ENCODE measurements at regions not wholly inside any gene's neighbourhood (a gene's known extent, or its start where the extent isn't known, plus 50 kb on each side); places are given as distances from the start of the nearest gene placed in this dataset.
"Not testable (repeated sequence)": the region's sequence is repeated elsewhere in the genome, so short reads cannot be mapped to it uniquely, and the experiment has no call there.

GRCh38 chr14:30020271-30020670 is 92.6 kb upstream of the PRKD1 start:
- H3K9me3 ChIP-seq (ENCODE audit: control insufficient read depth, insufficient read depth, low read length): peaks cover 3% of the 10 kb centered on the region
- no peaks in the 10 kb centered on the region for H3K27me3 ChIP-seq (ENCODE audit: control insufficient read depth, insufficient read depth, low read length)
- no peak overlapping the region for H3K9ac ChIP-seq (ENCODE audit: low read depth, low read length)
- H3K4me3 ChIP-seq (ENCODE audit: low read depth, low read length): no peak overlapping the region
- no peaks in the 10 kb centered on the region for H3K36me3 ChIP-seq (ENCODE audit: control insufficient read depth, insufficient read depth, low read length)
- H3K4me1 ChIP-seq (ENCODE audit: control insufficient read depth, insufficient read depth, low read length): no peaks in the 10 kb centered on the region

GRCh38 chr14:30020687-30021086 is 93.0 kb upstream of the PRKD1 start:
- H3K4me1 ChIP-seq (ENCODE audit: control insufficient read depth, insufficient read depth, low read length): no peaks in the 10 kb centered on the region
- H3K9ac ChIP-seq (ENCODE audit: low read depth, low read length): no peak overlapping the region
- no peaks in the 10 kb centered on the region for H3K27me3 ChIP-seq (ENCODE audit: control insufficient read depth, insufficient read depth, low read length)
- H3K36me3 ChIP-seq (ENCODE audit: control insufficient read depth, insufficient read depth, low read length): no peaks in the 10 kb centered on the region
- H3K4me3 ChIP-seq (ENCODE audit: low read depth, low read length): no peak overlapping the region
- peaks cover 3% of the 10 kb centered on the region for H3K9me3 ChIP-seq (ENCODE audit: control insufficient read depth, insufficient read depth, low read length)

GRCh38 chr14:30023350-30023749 is 95.7 kb upstream of the PRKD1 start:
- H3K9me3 ChIP-seq (ENCODE audit: control insufficient read depth, insufficient read depth, low read length); H3K4me3 ChIP-seq (ENCODE audit: low read depth, low read length): not testable (repeated sequence)

GRCh38 chr14:30034152-30034551 is 106.5 kb upstream of the PRKD1 start:
- H3K9ac ChIP-seq (ENCODE audit: low read depth, low read length): no peak overlapping the region
- H3K27me3 ChIP-seq (ENCODE audit: control insufficient read depth, insufficient read depth, low read length): no peaks in the 10 kb centered on the region
- no peaks in the 10 kb centered on the region for H3K9me3 ChIP-seq (ENCODE audit: control insufficient read depth, insufficient read depth, low read length)
- no peaks in the 10 kb centered on the region for H3K36me3 ChIP-seq (ENCODE audit: control insufficient read depth, insufficient read depth, low read length)
- H3K4me3 ChIP-seq (ENCODE audit: low read depth, low read length): no peak overlapping the region
- peaks cover 6% of the 10 kb centered on the region for H3K4me1 ChIP-seq (ENCODE audit: control insufficient read depth, insufficient read depth, low read length)

More at GRCh38 chr14:30023350-30023749, 95.7 kb upstream of the PRKD1 start:
- not testable (repeated sequence) for H3K9ac ChIP-seq (ENCODE audit: low read depth, low read length); H3K36me3 ChIP-seq (ENCODE audit: control insufficient read depth, insufficient read depth, low read length); H3K27me3 ChIP-seq (ENCODE audit: control insufficient read depth, insufficient read depth, low read length); H3K4me1 ChIP-seq (ENCODE audit: control insufficient read depth, insufficient read depth, low read length)

- Histone ChIP-seq H3K27me3 (ENCODE audit: control insufficient read depth, insufficient read depth, low read length) (no peaks in the 10 kb centered on the region), H3K4me1 (ENCODE audit: control insufficient read depth, insufficient read depth, low read length) (peaks cover 6% of the 10 kb centered on the region), H3K4me3 (ENCODE audit: low read depth, low read length) (no peak overlapping the region), H3K36me3 (ENCODE audit: control insufficient read depth, insufficient read depth, low read length) (no peaks in the 10 kb centered on the region), H3K9ac (ENCODE audit: low read depth, low read length) (no peak overlapping the region), H3K9me3 (ENCODE audit: control insufficient read depth, insufficient read depth, low read length) (no peaks in the 10 kb centered on the region)
Measured at GRCh38 chr14:30035361-30035760, 107.7 kb upstream of the PRKD1 start.

- Histone ChIP-seq H3K4me1 (ENCODE audit: control insufficient read depth, insufficient read depth, low read length) (no peaks in the 10 kb centered on the region), H3K27me3 (ENCODE audit: control insufficient read depth, insufficient read depth, low read length) (no peaks in the 10 kb centered on the region), H3K9ac (ENCODE audit: low read depth, low read length) (no peak overlapping the region), H3K36me3 (ENCODE audit: control insufficient read depth, insufficient read depth, low read length) (no peaks in the 10 kb centered on the region), H3K4me3 (ENCODE audit: low read depth, low read length) (no peak overlapping the region), H3K9me3 (ENCODE audit: control insufficient read depth, insufficient read depth, low read length) (no peaks in the 10 kb centered on the region)
Measured at GRCh38 chr14:30045720-30046119, 118.1 kb upstream of the PRKD1 start.

GRCh38 chr14:30053103-30053502 is 125.5 kb upstream of the PRKD1 start:
- Histone ChIP-seq H3K9me3 (ENCODE audit: control insufficient read depth, insufficient read depth, low read length) (no peaks in the 10 kb centered on the region), H3K36me3 (ENCODE audit: control insufficient read depth, insufficient read depth, low read length) (no peaks in the 10 kb centered on the region), H3K4me1 (ENCODE audit: control insufficient read depth, insufficient read depth, low read length) (no peaks in the 10 kb centered on the region), H3K4me3 (ENCODE audit: low read depth, low read length) (no peak overlapping the region), H3K9ac (ENCODE audit: low read depth, low read length) (no peak overlapping the region), H3K27me3 (ENCODE audit: control insufficient read depth, insufficient read depth, low read length) (no peaks in the 10 kb centered on the region)

GRCh38 chr14:30054201-30054600 is 126.6 kb upstream of the PRKD1 start:
- no peaks in the 10 kb centered on the region for H3K27me3 ChIP-seq (ENCODE audit: control insufficient read depth, insufficient read depth, low read length)
- H3K4me3 ChIP-seq (ENCODE audit: low read depth, low read length): no peak overlapping the region
- no peaks in the 10 kb centered on the region for H3K4me1 ChIP-seq (ENCODE audit: control insufficient read depth, insufficient read depth, low read length)
- H3K36me3 ChIP-seq (ENCODE audit: control insufficient read depth, insufficient read depth, low read length): no peaks in the 10 kb centered on the region
- no peak overlapping the region for H3K9ac ChIP-seq (ENCODE audit: low read depth, low read length)
- H3K9me3 ChIP-seq (ENCODE audit: control insufficient read depth, insufficient read depth, low read length): no peaks in the 10 kb centered on the region

DNA sequence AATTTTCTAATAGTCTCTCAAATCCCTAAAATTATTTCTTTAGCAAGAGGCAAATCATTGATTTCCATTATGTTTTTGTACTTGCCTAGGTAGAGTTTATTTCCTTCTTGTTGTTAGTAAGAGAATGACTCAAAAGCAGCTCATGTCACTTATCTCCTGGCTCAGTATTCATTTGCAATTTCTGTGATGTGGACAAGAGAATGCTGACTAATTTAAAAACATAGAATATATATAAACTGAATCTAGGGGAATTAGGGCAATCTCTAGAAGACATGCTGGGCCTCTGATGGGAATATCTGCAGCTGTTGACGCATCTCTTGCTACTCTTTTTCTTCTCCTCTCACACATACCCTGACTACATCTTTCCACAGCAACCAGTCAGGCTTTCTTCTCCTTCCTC is 130.8 kb upstream of the PRKD1 start:
- H3K9me3 ChIP-seq (ENCODE audit: control insufficient read depth, insufficient read depth, low read length): no peaks in the 10 kb centered on the region
- no peaks in the 10 kb centered on the region for H3K27me3 ChIP-seq (ENCODE audit: control insufficient read depth, insufficient read depth, low read length)

DNA sequence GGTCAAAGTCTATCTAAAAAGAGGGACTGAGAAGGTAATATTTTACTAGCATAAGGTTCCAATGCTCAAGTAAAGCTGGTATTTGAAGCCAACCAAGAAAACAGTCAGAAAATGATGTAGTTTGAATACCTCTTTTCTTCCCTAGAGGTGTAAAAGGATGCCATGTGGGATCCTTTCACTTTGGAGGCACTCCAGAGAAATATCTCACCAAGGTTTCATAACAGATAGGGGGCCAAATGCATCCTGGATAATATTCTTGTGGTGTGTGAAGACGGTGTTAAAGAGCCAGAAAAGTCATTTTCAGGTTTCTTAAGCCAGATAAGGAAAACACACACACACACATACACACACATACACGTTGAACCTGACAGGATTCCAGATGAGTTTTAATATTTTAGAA is 136.1 kb upstream of the PRKD1 start:
- no peaks in the 10 kb centered on the region for H3K27me3 ChIP-seq (ENCODE audit: control insufficient read depth, insufficient read depth, low read length)
- no peak overlapping the region for H3K9ac ChIP-seq (ENCODE audit: low read depth, low read length)

More for the DNA sequence above, 130.8 kb upstream of the PRKD1 start:
- no peaks in the 10 kb centered on the region for H3K4me1 ChIP-seq (ENCODE audit: control insufficient read depth, insufficient read depth, low read length)
- H3K9ac ChIP-seq (ENCODE audit: low read depth, low read length): no peak overlapping the region
- no peak overlapping the region for H3K4me3 ChIP-seq (ENCODE audit: low read depth, low read length)
- no peaks in the 10 kb centered on the region for H3K36me3 ChIP-seq (ENCODE audit: control insufficient read depth, insufficient read depth, low read length)

DNA sequence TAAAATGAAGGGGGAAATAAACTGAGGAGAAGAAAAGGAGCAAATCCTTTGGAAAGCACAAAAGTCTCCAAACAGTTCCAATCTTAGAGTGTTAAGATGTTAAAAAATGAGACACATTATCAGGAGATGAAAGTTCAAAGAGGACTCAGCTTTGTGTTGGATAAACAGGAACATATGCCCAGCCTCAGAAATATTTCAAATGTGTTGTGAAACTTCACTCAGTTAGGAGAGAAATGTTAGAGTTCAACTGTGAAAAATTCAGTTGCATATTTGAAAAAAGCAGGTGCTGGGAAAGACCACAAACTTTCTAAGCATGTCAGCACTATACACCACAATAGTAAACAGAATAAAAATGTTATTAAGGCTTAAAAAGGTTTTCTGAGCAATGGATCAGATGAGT is 136.8 kb upstream of the PRKD1 start:
- no peaks in the 10 kb centered on the region for H3K4me1 ChIP-seq (ENCODE audit: control insufficient read depth, insufficient read depth, low read length)
- no peaks in the 10 kb centered on the region for H3K27me3 ChIP-seq (ENCODE audit: control insufficient read depth, insufficient read depth, low read length)
- H3K4me3 ChIP-seq (ENCODE audit: low read depth, low read length): no peak overlapping the region
- H3K9me3 ChIP-seq (ENCODE audit: control insufficient read depth, insufficient read depth, low read length): no peaks in the 10 kb centered on the region
- H3K36me3 ChIP-seq (ENCODE audit: control insufficient read depth, insufficient read depth, low read length): no peaks in the 10 kb centered on the region
- H3K9ac ChIP-seq (ENCODE audit: low read depth, low read length): no peak overlapping the region

More for the DNA sequence above, 136.1 kb upstream of the PRKD1 start:
- no peaks in the 10 kb centered on the region for H3K4me1 ChIP-seq (ENCODE audit: control insufficient read depth, insufficient read depth, low read length)
- no peaks in the 10 kb centered on the region for H3K9me3 ChIP-seq (ENCODE audit: control insufficient read depth, insufficient read depth, low read length)
- no peaks in the 10 kb centered on the region for H3K36me3 ChIP-seq (ENCODE audit: control insufficient read depth, insufficient read depth, low read length)
- no peak overlapping the region for H3K4me3 ChIP-seq (ENCODE audit: low read depth, low read length)

- no peaks in the 10 kb centered on the region for H3K4me1 ChIP-seq (ENCODE audit: control insufficient read depth, insufficient read depth, low read length)
- H3K36me3 ChIP-seq (ENCODE audit: control insufficient read depth, insufficient read depth, low read length): no peaks in the 10 kb centered on the region
- H3K4me3 ChIP-seq (ENCODE audit: low read depth, low read length): no peak overlapping the region
- no peaks in the 10 kb centered on the region for H3K27me3 ChIP-seq (ENCODE audit: control insufficient read depth, insufficient read depth, low read length)
- H3K9me3 ChIP-seq (ENCODE audit: control insufficient read depth, insufficient read depth, low read length): no peaks in the 10 kb centered on the region
- H3K9ac ChIP-seq (ENCODE audit: low read depth, low read length): no peak overlapping the region
Measured at GRCh38 chr14:30069536-30069935, 141.9 kb upstream of the PRKD1 start.

DNA sequence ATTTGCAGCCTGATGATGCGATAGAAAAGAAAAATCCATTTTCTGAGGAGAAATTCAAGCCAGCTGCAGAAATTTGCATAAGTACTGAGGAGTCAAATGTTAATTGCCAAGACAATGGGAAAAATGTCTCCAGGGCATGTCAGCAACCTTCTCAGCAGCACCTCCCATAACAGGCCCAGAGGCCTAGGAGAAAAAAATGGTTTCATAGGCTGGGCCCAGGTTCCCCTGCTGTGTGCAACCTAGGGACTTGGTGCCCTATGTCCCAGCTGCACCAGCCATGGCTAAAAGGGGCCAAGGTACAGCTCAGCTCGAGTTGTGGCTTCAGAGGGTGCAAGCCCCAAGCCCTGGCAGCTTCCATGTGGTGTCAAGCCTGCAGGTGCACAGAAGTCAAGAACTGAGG is 144.8 kb upstream of the PRKD1 start:
- not testable (repeated sequence) for H3K4me3 ChIP-seq (ENCODE audit: low read depth, low read length); H3K36me3 ChIP-seq (ENCODE audit: control insufficient read depth, insufficient read depth, low read length); H3K9ac ChIP-seq (ENCODE audit: low read depth, low read length); H3K27me3 ChIP-seq (ENCODE audit: control insufficient read depth, insufficient read depth, low read length); H3K9me3 ChIP-seq (ENCODE audit: control insufficient read depth, insufficient read depth, low read length); H3K4me1 ChIP-seq (ENCODE audit: control insufficient read depth, insufficient read depth, low read length)

Measured in iPS-15b (cell line).